DMS153 (cell line): ENCODE measurements at regions not wholly inside any gene's neighbourhood (a gene's known extent, or its start where the extent isn't known, plus 50 kb on each side); places are given as distances from the start of the nearest gene placed in this dataset.
"Not testable (repeated sequence)": the region's sequence is repeated elsewhere in the genome, so short reads cannot be mapped to it uniquely, and the experiment has no call there.

ENCODE experiments used
- DNase-seq: peaks from one replicate; lab custom pipeline; 2025; lab: John Stamatoyannopoulos, UW

- DNase-seq = no peak
Measured at GRCh38 chr11:90423378-90423777, 200.5 kb upstream of the CHORDC1 start.

GRCh38 chr11:90422787-90423186 is 199.9 kb upstream of the CHORDC1 start:
- not testable (repeated sequence) for DNase-seq

GRCh38 chr11:90414221-90414620 is 191.4 kb upstream of the CHORDC1 start:
- no peak for DNase-seq

DNA sequence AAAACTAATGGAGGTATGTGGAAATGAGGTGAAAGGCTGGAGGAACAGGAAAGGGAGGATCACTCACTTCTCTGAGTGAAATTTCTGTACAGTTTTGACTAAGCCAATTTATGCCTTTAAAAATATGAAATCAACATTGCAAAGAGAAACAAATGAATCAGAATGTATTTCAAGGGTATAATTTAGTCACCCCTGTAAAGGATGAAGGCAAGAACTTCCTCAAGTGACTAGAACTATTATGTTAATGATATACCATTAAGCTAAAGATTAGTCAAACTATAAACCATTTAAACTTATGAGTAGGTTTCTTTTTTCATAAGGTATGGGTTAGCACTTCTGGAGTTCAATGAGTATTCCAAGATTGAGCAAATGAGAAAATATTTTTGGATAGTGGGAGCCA is 184.5 kb upstream of the CHORDC1 start:
- no peak for DNase-seq

GRCh38 chr11:90392692-90393091 is 169.8 kb upstream of the CHORDC1 start:
- DNase-seq = no peak

GRCh38 chr11:90391756-90392155 is 168.9 kb upstream of the CHORDC1 start:
- no peak for DNase-seq

DNA sequence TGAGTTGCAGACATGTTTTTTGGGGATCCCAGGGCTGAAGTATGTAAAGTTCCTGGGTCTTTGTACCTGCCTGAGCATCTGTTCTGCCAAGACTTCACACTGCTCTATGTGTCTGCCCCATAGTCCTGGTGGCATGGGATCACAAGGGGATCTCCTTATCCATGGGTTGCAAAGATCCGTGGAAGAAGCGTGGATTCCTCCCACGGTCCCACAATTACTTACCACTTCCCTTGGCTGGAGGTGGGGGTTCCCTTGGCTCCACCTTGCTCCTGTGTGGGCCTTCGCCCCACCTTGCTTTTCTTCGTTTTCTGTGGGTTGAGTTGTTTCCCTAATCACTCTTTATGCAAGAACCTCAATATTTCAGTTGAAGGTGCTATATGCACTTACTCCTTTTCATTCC is 157.4 kb upstream of the CHORDC1 start:
- no peak for DNase-seq

GRCh38 chr11:90373971-90374370 is 151.1 kb upstream of the CHORDC1 start:
- DNase-seq = no peak

- no peak for DNase-seq
Measured at GRCh38 chr11:90364527-90364926, 141.7 kb upstream of the CHORDC1 start.

- DNase-seq = no peak
Measured at GRCh38 chr11:90363739-90364138, 140.9 kb upstream of the CHORDC1 start.

- no peak for DNase-seq
Measured at GRCh38 chr11:90355200-90355599, 132.4 kb upstream of the CHORDC1 start.

GRCh38 chr11:90349731-90350130 is 126.9 kb upstream of the CHORDC1 start:
- no peak for DNase-seq

DNA sequence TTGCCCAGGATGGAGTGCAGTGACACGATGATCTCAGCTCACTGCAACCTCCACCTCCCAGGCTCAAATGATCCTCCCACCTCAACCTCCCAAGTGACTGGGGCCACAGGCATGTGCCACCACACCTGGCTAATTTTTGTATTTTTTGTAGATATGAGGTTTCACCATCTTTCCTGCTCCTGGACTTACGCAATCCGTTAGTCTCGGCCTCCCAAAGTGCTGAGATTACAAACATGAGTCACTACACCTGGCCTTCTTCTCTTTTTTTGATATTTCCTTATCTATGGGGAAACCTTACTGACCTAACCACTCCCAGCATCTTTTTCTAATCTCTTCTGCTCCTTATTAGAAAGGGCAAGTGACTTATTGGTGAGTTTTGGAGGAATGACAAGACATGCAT is 121.7 kb upstream of the CHORDC1 start:
- no peak for DNase-seq

- DNase-seq = no peak
Measured at GRCh38 chr11:90343673-90344072, 120.8 kb upstream of the CHORDC1 start.

DNA sequence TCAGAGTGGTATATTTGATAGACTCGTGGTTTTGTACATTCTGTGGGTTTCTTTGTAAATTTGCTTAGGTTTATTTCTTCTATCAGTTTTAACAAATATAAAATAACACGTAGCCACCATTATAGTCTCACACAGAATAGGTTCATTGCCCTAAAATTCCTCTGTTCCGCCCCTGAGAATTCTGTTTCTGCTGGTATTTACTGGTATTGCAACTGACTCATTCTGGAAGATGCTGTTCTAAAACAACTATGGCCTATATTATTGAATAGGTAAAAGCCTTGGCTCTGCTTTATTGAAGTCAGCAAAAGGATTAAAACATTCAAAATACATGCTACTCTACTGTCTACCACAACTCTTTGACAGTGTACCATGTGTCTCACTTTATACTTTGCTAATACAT is 119.1 kb upstream of the CHORDC1 start:
- DNase-seq = no peak

DNA sequence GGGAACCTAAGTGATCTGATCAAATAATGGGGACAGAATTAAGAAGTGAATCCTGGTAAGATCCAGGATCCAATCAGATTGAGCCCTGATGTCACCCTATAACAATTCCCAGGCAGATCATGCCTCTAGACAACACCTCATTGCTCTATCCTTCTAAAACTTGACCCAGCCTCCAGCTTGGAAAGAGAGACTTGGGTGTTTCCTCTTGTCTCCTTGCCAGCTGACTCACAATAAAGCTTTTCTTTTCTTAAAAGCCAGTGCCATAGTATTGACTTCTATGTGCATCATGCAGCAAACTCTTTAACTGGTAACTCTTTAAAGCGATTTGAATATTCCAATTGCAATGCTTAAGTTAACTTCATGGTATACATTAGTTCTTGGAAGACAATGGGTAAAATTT is 109.6 kb upstream of the CHORDC1 start:
- DNase-seq = no peak

- DNase-seq = no peak
Measured at GRCh38 chr11:90330632-90331031, 107.8 kb upstream of the CHORDC1 start.

- no peak for DNase-seq
Measured at GRCh38 chr11:90329043-90329442, 106.2 kb upstream of the CHORDC1 start.

GRCh38 chr11:90326647-90327046 is 103.8 kb upstream of the CHORDC1 start:
- no peak for DNase-seq

GRCh38 chr11:90323289-90323688 is 100.4 kb upstream of the CHORDC1 start:
- DNase-seq = no peak

DNA sequence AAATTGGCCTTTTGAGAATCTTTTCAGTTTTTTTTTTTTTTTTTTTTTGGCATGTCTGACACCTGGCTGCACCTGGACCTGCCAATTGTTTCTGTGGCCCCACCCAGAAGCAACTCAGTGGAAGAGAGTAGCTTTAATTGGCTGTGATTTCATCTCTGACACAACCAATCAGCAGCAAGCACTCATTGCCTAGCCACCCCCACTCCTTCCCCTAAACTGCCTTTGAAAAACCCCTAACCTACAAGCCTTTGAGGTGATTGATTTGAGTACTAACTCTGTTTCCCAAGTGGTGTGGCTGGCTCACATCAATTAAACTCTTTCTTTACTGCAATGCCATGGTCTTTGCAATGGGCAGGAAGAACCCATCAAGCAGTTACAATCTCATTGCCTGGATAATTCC is 98.2 kb upstream of the CHORDC1 start:
- no peak for DNase-seq

DNA sequence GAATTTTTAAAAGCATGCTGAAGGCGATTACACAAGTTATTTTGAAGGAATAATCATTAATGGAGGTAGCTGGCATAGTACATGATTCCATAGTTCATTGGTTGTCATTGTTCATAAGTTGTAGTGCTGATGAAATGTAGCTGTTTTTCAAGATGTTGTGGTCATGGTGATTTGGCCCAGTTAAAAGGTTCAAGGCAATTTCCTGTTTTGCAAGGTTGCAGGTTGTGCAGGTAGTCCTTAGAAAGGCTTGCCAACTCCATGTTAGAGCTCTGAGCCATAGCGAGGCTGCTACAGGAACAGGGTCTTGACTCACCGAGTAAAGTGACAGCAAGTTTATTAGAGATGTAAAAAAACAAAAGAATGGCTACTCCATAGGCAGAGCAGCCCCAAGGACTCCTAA is 95.8 kb upstream of the CHORDC1 start:
- no peak for DNase-seq

GRCh38 chr11:90310210-90310609 is 87.4 kb upstream of the CHORDC1 start:
- no peak for DNase-seq

- DNase-seq = no peak
Measured at GRCh38 chr11:90309693-90310092, 86.8 kb upstream of the CHORDC1 start.

DNA sequence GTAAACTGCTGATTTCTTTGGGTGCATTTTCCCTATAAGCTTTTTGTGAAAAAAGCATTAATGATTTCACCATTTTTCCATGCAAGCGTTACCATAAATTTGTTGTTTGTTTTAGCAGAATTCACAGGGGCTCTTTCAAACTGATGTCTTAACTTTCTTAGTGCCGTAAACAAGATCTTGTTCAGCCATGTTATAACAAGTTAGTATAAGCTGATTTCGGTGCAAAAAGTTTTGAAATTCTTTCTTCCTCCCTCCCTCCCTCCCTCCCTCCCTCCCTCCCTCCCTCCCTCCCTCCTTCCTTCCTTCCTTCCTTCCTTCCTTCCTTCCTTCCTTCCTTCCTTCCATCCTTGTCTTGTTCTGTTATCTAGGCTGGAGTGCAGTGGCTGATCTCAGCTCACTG is 71.7 kb upstream of the CHORDC1 start:
- no peak for DNase-seq
